WTC11 (cell line): ENCODE measurements at regions not wholly inside any gene's neighbourhood (a gene's known extent, or its start where the extent isn't known, plus 50 kb on each side); places are given as distances from the start of the nearest gene placed in this dataset.

Experiments
- ATAC-seq: fragments of 200-7000 bp; cut with Tn5 transposase; 2 replicates; pipeline ENCODE4 v1.10.0; 2021; ENCODE audit warnings: mild to moderate bottlenecking, moderate library complexity
- CTCF ChIA-PET: fragments of 300-600 bp; sonication (Branson Sonifier 250); formaldehyde crosslinking; loops from one replicate; lab custom pipeline; 2021; ENCODE audit warnings: antibody characterized with exemption; lab: Charles Lee
- POLR2A ChIA-PET: fragments of 350-600 bp; sonication (Branson Sonifier 250); formaldehyde crosslinking; loops from one replicate; lab custom pipeline; 2021; ENCODE audit warnings: antibody characterized with exemption; lab: Charles Lee
- DNase-seq: peaks from one replicate; pipeline ENCODE4 v3.0.0; 2021; ENCODE audit warnings: low spot score
- H3K27ac Mint-ChIP-seq: 2 replicates; pipeline ENCODE4 v1.8.0; 2021; ENCODE audit warnings: mixed read lengths
- H3K27me3 Mint-ChIP-seq: 2 replicates; pipeline ENCODE4 v1.8.0; 2021; ENCODE audit warnings: low read depth, mild to moderate bottlenecking, moderate library complexity, mixed read lengths
- H3K36me3 Mint-ChIP-seq: 2 replicates; pipeline ENCODE4 v1.8.0; 2021; ENCODE audit warnings: mixed read lengths
- H3K4me1 Mint-ChIP-seq: 2 replicates; pipeline ENCODE4 v1.8.0; 2022; ENCODE audit warnings: mixed read lengths
- H3K4me3 Mint-ChIP-seq: 2 replicates; pipeline ENCODE4 v1.8.0; 2021; ENCODE audit warnings: mild to moderate bottlenecking, moderate library complexity, mixed read lengths
- H3K9me3 Mint-ChIP-seq: 2 replicates; pipeline ENCODE4 v1.8.0; 2021; ENCODE audit warnings: mixed read lengths
- CBFB ChIP-seq: sonication (generic); formaldehyde crosslinking; IDR thresholded peaks from 2 replicates; pipeline ENCODE4 v1.8.1; 2022; ENCODE audit warnings: mild to moderate bottlenecking, low read depth, missing genetic modification reagents
- CTCF ChIP-seq: fragments of 200-600 bp; IDR thresholded peaks from 2 replicates; pipeline ENCODE4 v1.8.0; 2022; ENCODE audit warnings: antibody characterized with exemption
- E2F1 ChIP-seq: sonication (generic); formaldehyde crosslinking; IDR thresholded peaks from 2 replicates; pipeline ENCODE4 v1.8.0; 2022; ENCODE audit warnings: mild to moderate bottlenecking, missing genetic modification reagents
- EMX1 ChIP-seq: fragments of 250-450 bp; sonication (Bioruptor Pico); IDR thresholded peaks from 2 replicates; pipeline ENCODE4 v1.8.0; 2021; ENCODE audit warnings: mild to moderate bottlenecking
- FOXJ3 ChIP-seq: sonication (generic); formaldehyde crosslinking; IDR thresholded peaks from 2 replicates; pipeline ENCODE4 v1.9.0; 2021; ENCODE audit warnings: missing genetic modification reagents, mild to moderate bottlenecking, borderline replicate concordance
- FOXP1 ChIP-seq: sonication (generic); formaldehyde crosslinking; IDR thresholded peaks from 2 replicates; pipeline ENCODE4 v1.8.0; 2022; ENCODE audit warnings: missing genetic modification reagents, mild to moderate bottlenecking, moderate library complexity, borderline replicate concordance
- GTF2I ChIP-seq: fragments of 250-450 bp; sonication (Bioruptor Pico); conservative IDR thresholded peaks from 2 replicates; pipeline ENCODE4 v1.4.0; 2021; ENCODE audit warnings: mild to moderate bottlenecking
- JUN ChIP-seq: sonication (generic); formaldehyde crosslinking; IDR thresholded peaks from 2 replicates; pipeline ENCODE4 v1.8.0; 2023; ENCODE audit warnings: mild to moderate bottlenecking, missing genetic modification reagents
- KAT7 ChIP-seq: sonication (generic); formaldehyde crosslinking; IDR thresholded peaks from 2 replicates; pipeline ENCODE4 v1.8.1; 2023; ENCODE audit warnings: missing genetic modification reagents, mild to moderate bottlenecking, borderline replicate concordance
- NR2C2 ChIP-seq: sonication (generic); formaldehyde crosslinking; IDR thresholded peaks from 2 replicates; pipeline ENCODE4 v1.8.0; 2022; ENCODE audit warnings: mild to moderate bottlenecking, missing genetic modification reagents
- SOX15 ChIP-seq: fragments of 250-450 bp; sonication (Bioruptor Pico); IDR thresholded peaks from 2 replicates; pipeline ENCODE4 v1.9.0; 2021; ENCODE audit warnings: mild to moderate bottlenecking
- ZBTB21 ChIP-seq: sonication (generic); formaldehyde crosslinking; IDR thresholded peaks from 2 replicates; pipeline ENCODE4 v1.8.1; 2023; ENCODE audit warnings: mild to moderate bottlenecking, missing genetic modification reagents, borderline replicate concordance
- ZNF121 ChIP-seq: sonication (generic); formaldehyde crosslinking; IDR thresholded peaks from 2 replicates; pipeline ENCODE4 v1.8.0; 2023; ENCODE audit warnings: missing genetic modification reagents
- ZNF138 ChIP-seq: sonication (generic); formaldehyde crosslinking; conservative IDR thresholded peaks from 2 replicates; pipeline ENCODE4 v1.8.1; 2022; ENCODE audit warnings: mild to moderate bottlenecking, moderate library complexity, missing genetic modification reagents
- ZNF423 ChIP-seq: fragments of 250-450 bp; sonication (Bioruptor Pico); IDR thresholded peaks from 2 replicates; pipeline ENCODE4 v2.1.2; 2022; ENCODE audit warnings: mild to moderate bottlenecking, moderate library complexity
- TF ChIP-seq, protein P1 (sequence below): sonication (generic); formaldehyde crosslinking; IDR thresholded peaks from 2 replicates; pipeline ENCODE4 v1.8.0; 2023; ENCODE audit warnings: missing genetic modification reagents, mild to moderate bottlenecking, borderline replicate concordance
- TF ChIP-seq, protein P2 (sequence below): sonication (generic); formaldehyde crosslinking; IDR thresholded peaks from 2 replicates; pipeline ENCODE4 v1.8.0; 2022; ENCODE audit warnings: mild to moderate bottlenecking, missing genetic modification reagents
- TF ChIP-seq, protein P3 (sequence below): sonication (generic); formaldehyde crosslinking; IDR thresholded peaks from 2 replicates; pipeline ENCODE4 v1.8.1; 2023; ENCODE audit warnings: mild to moderate bottlenecking, missing genetic modification reagents

DNA sequence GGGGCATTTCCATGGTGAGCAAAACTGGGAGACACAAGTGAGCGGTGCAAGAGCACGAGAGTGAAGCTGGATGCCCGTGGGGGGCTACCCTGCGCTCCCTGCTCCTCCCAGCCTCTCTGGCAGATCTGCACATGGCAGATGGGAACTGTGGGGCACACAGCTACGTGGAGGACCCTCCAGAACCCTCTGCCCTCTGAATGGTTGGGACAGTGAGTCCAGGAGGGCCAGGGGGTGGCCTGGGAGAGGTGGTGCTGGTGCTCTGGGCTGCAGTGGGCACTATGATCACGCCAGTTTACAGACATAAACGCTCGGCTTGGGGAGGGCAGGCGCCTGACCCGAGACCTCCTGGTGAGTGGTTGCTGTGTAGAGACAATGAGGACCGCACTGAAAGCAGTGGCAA, 205.9 kb downstream of the CTTN start:
- DNase-seq, result no peak
- TF ChIP-seq JUN (CRISPR knock-in tag), result no peak
- TF ChIP-seq E2F1 (CRISPR knock-in tag), result no peak
- TF ChIP-seq FOXJ3, result no peak
- no peak for TF ChIP-seq SOX15 (CRISPR knock-in tag)
- no peak for TF ChIP-seq EMX1 (CRISPR knock-in tag)
- TF ChIP-seq CBFB (CRISPR knock-in tag), result no peak
- no peak for TF ChIP-seq FOXP1 (CRISPR knock-in tag)
- TF ChIP-seq ZNF121 (CRISPR knock-in tag), result no peak
- TF ChIP-seq, protein P1, sequence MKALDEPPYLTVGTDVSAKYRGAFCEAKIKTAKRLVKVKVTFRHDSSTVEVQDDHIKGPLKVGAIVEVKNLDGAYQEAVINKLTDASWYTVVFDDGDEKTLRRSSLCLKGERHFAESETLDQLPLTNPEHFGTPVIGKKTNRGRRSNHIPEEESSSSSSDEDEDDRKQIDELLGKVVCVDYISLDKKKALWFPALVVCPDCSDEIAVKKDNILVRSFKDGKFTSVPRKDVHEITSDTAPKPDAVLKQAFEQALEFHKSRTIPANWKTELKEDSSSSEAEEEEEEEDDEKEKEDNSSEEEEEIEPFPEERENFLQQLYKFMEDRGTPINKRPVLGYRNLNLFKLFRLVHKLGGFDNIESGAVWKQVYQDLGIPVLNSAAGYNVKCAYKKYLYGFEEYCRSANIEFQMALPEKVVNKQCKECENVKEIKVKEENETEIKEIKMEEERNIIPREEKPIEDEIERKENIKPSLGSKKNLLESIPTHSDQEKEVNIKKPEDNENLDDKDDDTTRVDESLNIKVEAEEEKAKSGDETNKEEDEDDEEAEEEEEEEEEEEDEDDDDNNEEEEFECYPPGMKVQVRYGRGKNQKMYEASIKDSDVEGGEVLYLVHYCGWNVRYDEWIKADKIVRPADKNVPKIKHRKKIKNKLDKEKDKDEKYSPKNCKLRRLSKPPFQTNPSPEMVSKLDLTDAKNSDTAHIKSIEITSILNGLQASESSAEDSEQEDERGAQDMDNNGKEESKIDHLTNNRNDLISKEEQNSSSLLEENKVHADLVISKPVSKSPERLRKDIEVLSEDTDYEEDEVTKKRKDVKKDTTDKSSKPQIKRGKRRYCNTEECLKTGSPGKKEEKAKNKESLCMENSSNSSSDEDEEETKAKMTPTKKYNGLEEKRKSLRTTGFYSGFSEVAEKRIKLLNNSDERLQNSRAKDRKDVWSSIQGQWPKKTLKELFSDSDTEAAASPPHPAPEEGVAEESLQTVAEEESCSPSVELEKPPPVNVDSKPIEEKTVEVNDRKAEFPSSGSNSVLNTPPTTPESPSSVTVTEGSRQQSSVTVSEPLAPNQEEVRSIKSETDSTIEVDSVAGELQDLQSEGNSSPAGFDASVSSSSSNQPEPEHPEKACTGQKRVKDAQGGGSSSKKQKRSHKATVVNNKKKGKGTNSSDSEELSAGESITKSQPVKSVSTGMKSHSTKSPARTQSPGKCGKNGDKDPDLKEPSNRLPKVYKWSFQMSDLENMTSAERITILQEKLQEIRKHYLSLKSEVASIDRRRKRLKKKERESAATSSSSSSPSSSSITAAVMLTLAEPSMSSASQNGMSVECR (CRISPR knock-in tag), result no peak
- TF ChIP-seq KAT7 (CRISPR knock-in tag), result no peak
- no peak for TF ChIP-seq ZNF423 (CRISPR knock-in tag)
- Mint-ChIP-seq H3K4me3 (no peak overlapping the region), H3K27ac (no peak overlapping the region), H3K36me3 (no peaks in the 10 kb centered on the region), H3K9me3 (no peaks in the 10 kb centered on the region), H3K27me3 (no peaks in the 10 kb centered on the region), H3K4me1 (peaks cover 45% of the 10 kb centered on the region)
- ChIA-PET POLR2A (no interaction called here), CTCF (interaction anchor here (1.1 kb wide), 1 partner anchor 93 kb away, joined by 3 read pairs; no protein-coding TSS in a partner anchor)
- ATAC-seq, result no peak

- no peak for DNase-seq
- no peak overlapping the region for H3K4me3 Mint-ChIP-seq
- ATAC-seq, result peak; percentile 33; the same call in 1 of the 2 replicates
- H3K4me1 Mint-ChIP-seq, result peaks cover 47% of the 10 kb centered on the region
- H3K36me3 Mint-ChIP-seq, result no peaks in the 10 kb centered on the region
- CTCF ChIA-PET, result interaction anchor here (0.9 to 1.1 kb wide), 3 partner anchors 24 to 94 kb away, joined by 3 read pairs; no protein-coding TSS in a partner anchor
- H3K27ac Mint-ChIP-seq, result no peak overlapping the region
- TF ChIP-seq CTCF, result no peak
- TF ChIP-seq ZNF138 (CRISPR knock-in tag), result no peak
- TF ChIP-seq, protein P2, sequence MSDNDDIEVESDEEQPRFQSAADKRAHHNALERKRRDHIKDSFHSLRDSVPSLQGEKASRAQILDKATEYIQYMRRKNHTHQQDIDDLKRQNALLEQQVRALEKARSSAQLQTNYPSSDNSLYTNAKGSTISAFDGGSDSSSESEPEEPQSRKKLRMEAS (CRISPR knock-in tag), result no peak
- no peak for TF ChIP-seq NR2C2 (CRISPR knock-in tag)
- TF ChIP-seq JUN (CRISPR knock-in tag), result no peak
- TF ChIP-seq GTF2I, result peak; percentile 60; the same call in 1 of the 2 replicates
- TF ChIP-seq, protein P3, sequence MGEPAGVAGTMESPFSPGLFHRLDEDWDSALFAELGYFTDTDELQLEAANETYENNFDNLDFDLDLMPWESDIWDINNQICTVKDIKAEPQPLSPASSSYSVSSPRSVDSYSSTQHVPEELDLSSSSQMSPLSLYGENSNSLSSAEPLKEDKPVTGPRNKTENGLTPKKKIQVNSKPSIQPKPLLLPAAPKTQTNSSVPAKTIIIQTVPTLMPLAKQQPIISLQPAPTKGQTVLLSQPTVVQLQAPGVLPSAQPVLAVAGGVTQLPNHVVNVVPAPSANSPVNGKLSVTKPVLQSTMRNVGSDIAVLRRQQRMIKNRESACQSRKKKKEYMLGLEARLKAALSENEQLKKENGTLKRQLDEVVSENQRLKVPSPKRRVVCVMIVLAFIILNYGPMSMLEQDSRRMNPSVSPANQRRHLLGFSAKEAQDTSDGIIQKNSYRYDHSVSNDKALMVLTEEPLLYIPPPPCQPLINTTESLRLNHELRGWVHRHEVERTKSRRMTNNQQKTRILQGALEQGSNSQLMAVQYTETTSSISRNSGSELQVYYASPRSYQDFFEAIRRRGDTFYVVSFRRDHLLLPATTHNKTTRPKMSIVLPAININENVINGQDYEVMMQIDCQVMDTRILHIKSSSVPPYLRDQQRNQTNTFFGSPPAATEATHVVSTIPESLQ (CRISPR knock-in tag), result no peak
- TF ChIP-seq ZBTB21 (CRISPR knock-in tag), result no peak
- no peak for TF ChIP-seq FOXJ3
- TF ChIP-seq ZNF423 (CRISPR knock-in tag), result peak; percentile 62; the same call in 1 of the 2 replicates
- H3K27me3 Mint-ChIP-seq, result no peaks in the 10 kb centered on the region
- no peaks in the 10 kb centered on the region for H3K9me3 Mint-ChIP-seq
- POLR2A ChIA-PET, result no interaction called here
Observed at GRCh38 chr11:70604630-70605467, 206.5 kb downstream of the CTTN start.
